CD4-positive, alpha-beta T cell treated with Interleukin-21 for 1 hour (primary cell): ENCODE measurements at regions not wholly inside any gene's neighbourhood (a gene's known extent, or its start where the extent isn't known, plus 50 kb on each side); places are given as distances from the start of the nearest gene placed in this dataset.
"Not testable (repeated sequence)": the region's sequence is repeated elsewhere in the genome, so short reads cannot be mapped to it uniquely, and the experiment has no call there.

Experiments used
- DNase-seq: peaks from one replicate; pipeline ENCODE4 v3.0.0-alpha.2; 2020

- DNase-seq, result no peak
These were observed 59.8 kb upstream of the C5orf63 start for GRCh38 chr5:127133071-127133470.

- DNase-seq, result no peak
These were observed 63.6 kb upstream of the C5orf63 start for GRCh38 chr5:127136908-127137307.

- DNase-seq, result no peak
These were observed 70.4 kb upstream of the C5orf63 start for GRCh38 chr5:127143722-127144121.

- no peak for DNase-seq
These were observed 79.7 kb upstream of the C5orf63 start for GRCh38 chr5:127153031-127153430.

GRCh38 chr5:127153521-127153920 lies 80.2 kb upstream of the C5orf63 start:
- no peak for DNase-seq

GRCh38 chr5:127163750-127164149 lies 90.4 kb upstream of the C5orf63 start:
- DNase-seq, result no peak

- no peak for DNase-seq
These were observed 97.8 kb upstream of the C5orf63 start for GRCh38 chr5:127170918-127171600.

- DNase-seq, result no peak
These were observed 103.5 kb upstream of the C5orf63 start for GRCh38 chr5:127176769-127177168.

- DNase-seq, result not testable (repeated sequence)
These were observed 108.0 kb upstream of the MEGF10 start for GRCh38 chr5:127182631-127183030.

GRCh38 chr5:127183332-127183731 lies 107.3 kb upstream of the MEGF10 start:
- no peak for DNase-seq

GRCh38 chr5:127184851-127185250 lies 105.7 kb upstream of the MEGF10 start:
- no peak for DNase-seq

GRCh38 chr5:127186657-127187056 lies 103.9 kb upstream of the MEGF10 start:
- no peak for DNase-seq

GRCh38 chr5:127187706-127188105 lies 102.9 kb upstream of the MEGF10 start:
- no peak for DNase-seq

- no peak for DNase-seq
These were observed 98.4 kb upstream of the MEGF10 start for GRCh38 chr5:127192150-127192549.

GRCh38 chr5:127192836-127193338 lies 97.7 kb upstream of the MEGF10 start:
- no peak for DNase-seq

GRCh38 chr5:127196042-127196441 lies 94.6 kb upstream of the MEGF10 start:
- no peak for DNase-seq

GRCh38 chr5:127197402-127198167 lies 93.0 kb upstream of the MEGF10 start:
- not testable (repeated sequence) for DNase-seq

GRCh38 chr5:127202738-127203137 lies 87.9 kb upstream of the MEGF10 start:
- not testable (repeated sequence) for DNase-seq

- no peak for DNase-seq
These were observed 86.8 kb upstream of the MEGF10 start for GRCh38 chr5:127203818-127204217.

- no peak for DNase-seq
These were observed 85.4 kb upstream of the MEGF10 start for GRCh38 chr5:127205147-127205546.

- no peak for DNase-seq
These were observed 84.1 kb upstream of the MEGF10 start for GRCh38 chr5:127206320-127207113.

- no peak for DNase-seq
These were observed 80.6 kb upstream of the MEGF10 start for GRCh38 chr5:127210042-127210441.

- DNase-seq, result no peak
These were observed 77.4 kb upstream of the MEGF10 start for GRCh38 chr5:127213231-127213630.
